ENCODE measurements at regions not wholly inside any gene's neighbourhood (a gene's known extent, or its start where the extent isn't known, plus 50 kb on each side); places are given as distances from the start of the nearest gene placed in this dataset.
"Not testable (repeated sequence)": the region's sequence is repeated elsewhere in the genome, so short reads cannot be mapped to it uniquely, and the experiment has no call there.

DNA sequence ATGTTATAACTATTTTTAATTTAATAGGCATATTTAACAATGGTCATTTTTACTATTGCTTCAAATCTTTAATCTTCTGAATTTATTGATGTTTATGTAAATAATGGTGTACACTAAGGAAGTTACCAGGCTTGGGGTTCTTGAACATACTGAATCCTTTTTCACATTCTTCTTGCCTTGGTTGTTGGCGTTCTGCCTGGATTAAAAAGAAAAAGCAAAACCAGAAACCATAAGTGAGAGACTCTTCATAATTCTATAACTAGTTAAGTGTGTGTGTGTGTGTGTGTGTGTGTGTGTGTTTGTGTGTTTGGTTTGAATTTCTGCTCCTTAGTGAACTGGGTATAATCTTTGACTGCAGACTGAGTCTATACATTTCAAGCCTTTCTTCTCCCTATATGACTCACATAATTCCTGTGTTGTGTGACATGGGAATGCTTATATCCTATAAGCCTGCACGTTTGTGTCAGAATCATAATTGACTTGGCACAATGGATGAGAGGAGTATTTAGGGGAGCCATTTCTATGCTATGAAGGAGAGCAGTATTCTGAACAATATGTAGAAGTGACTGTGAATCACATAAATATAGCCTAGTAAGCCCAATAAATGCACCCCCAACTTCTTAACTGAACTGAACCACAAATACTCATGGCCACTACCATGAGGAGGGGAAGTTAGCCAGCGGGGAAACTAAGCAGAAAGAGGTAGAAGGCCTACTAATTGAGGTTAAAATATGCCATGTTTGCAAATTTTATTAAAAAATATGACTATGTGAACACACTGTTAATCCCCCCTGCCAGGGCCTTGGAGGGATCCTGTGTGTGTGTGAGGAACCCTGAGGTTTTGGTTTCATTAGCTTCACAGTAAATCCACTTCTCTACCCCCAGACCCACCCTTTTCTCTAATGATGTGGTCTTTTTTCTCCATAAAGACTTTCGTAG is 425.5 kb downstream of the BCKDHB start:
- Histone ChIP-seq H3K4me3 (ENCODE audit: low read length in 2 of 2) (no peak overlapping the region), H3K27me3 (ENCODE audit: control insufficient read depth in 1 of 2, insufficient read depth in 2 of 2, low read length in 2 of 2) (no peaks in the 10 kb centered on the region), H3K27ac (ENCODE audit: low read length) (no peak overlapping the region), H3K36me3 (ENCODE audit: control insufficient read depth in 2 of 2, insufficient read depth in 2 of 2, low read length in 2 of 2) (no peaks in the 10 kb centered on the region), H3K9ac (ENCODE audit: low read length in 2 of 2) (no peak overlapping the region), H3K9me3 (ENCODE audit: control insufficient read depth in 2 of 2, low read length in 2 of 2) (peaks cover 0 to 4% of the 10 kb centered on the region in 2 donors), H3K4me1 (ENCODE audit: control insufficient read depth, insufficient read depth, low read length) (no peaks in the 10 kb centered on the region)

DNA sequence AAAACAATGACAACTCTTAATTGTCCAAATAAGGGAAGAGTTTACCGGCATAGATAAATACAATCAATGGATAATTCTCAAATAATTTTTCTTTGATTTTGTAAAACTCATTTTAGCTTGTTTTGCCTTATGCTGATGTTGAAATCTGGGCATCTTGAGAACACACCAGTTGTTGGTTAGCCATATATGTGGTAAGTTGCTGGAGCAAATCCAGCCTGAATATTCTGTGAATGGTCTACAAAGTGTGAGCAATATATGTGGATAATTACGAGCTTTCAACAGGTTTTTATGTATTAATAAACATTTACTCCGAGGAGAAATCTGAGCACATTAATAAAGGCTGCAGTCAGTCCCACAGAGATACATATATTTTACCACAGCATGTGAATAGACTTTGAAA is 423.6 kb downstream of the BCKDHB start:
- H3K4me1 ChIP-seq (ENCODE audit: control insufficient read depth, insufficient read depth, low read length): no peaks in the 10 kb centered on the region
- no peaks in the 10 kb centered on the region for H3K27me3 ChIP-seq (ENCODE audit: control insufficient read depth in 1 of 2, insufficient read depth in 2 of 2, low read length in 2 of 2)
- H3K36me3 ChIP-seq (ENCODE audit: control insufficient read depth in 2 of 2, insufficient read depth in 2 of 2, low read length in 2 of 2): no peaks in the 10 kb centered on the region
- no peak overlapping the region for H3K27ac ChIP-seq (ENCODE audit: low read length)
- H3K9me3 ChIP-seq (ENCODE audit: control insufficient read depth in 2 of 2, low read length in 2 of 2): no peaks in the 10 kb centered on the region
- no peak overlapping the region for H3K9ac ChIP-seq (ENCODE audit: low read length in 2 of 2)
- no peak overlapping the region for H3K4me3 ChIP-seq (ENCODE audit: low read length in 2 of 2)

DNA sequence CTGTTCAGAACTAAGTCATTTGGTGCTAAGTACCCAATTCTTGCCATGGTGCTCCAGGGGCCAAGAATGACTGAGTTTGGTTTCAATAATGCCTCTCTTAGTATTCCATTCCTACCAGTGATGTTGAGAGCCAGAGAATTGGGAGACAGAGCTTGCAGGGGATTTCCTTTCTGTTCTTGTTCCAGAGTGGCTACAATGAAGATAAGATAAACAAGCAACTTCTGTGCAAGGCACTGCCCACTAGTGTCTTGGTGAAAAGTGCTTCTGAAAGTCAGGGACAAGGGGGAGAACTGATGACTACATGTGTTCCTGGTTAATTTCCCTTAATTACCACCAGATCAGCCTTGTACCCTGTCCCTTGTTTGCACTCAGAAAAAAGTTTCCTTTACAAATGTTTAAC is 421.6 kb downstream of the BCKDHB start:
- Histone ChIP-seq H3K9ac (ENCODE audit: low read length in 2 of 2) (no peak overlapping the region), H3K9me3 (ENCODE audit: control insufficient read depth in 2 of 2, low read length in 2 of 2) (no peaks in the 10 kb centered on the region), H3K4me1 (ENCODE audit: control insufficient read depth, insufficient read depth, low read length) (peaks cover 9% of the 10 kb centered on the region), H3K27me3 (ENCODE audit: control insufficient read depth in 1 of 2, insufficient read depth in 2 of 2, low read length in 2 of 2) (no peaks in the 10 kb centered on the region), H3K4me3 (ENCODE audit: low read length in 2 of 2) (no peak overlapping the region), H3K36me3 (ENCODE audit: control insufficient read depth in 2 of 2, insufficient read depth in 2 of 2, low read length in 2 of 2) (no peaks in the 10 kb centered on the region), H3K27ac (ENCODE audit: low read length) (no peak overlapping the region)

DNA sequence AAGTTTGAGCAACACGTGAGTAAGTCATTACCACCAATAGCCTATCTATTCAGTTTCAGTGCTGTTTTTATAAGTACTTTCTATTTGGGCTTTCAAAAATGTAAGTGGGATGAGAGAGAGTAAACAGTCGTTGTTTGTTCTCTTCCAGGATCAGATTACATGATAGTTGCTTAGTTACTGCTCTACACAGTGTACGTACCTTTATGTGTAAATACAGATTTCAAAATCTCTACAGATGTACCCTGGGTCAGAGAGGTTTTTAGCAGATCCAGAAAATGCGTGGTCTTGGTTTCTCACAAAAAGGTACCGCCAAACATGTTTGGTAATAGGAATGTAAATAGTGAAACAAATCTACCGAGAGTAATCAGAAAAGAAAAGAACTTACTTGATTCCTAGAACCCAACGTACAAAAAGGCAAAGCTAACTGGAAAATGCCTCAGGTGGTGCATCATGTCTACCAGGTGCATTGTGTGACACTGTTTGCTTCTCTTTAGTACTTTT is 421.1 kb downstream of the BCKDHB start:
- Histone ChIP-seq H3K9me3 (ENCODE audit: control insufficient read depth in 2 of 2, low read length in 2 of 2) (no peaks in the 10 kb centered on the region), H3K27ac (ENCODE audit: low read length) (no peak overlapping the region), H3K4me3 (ENCODE audit: low read length in 2 of 2) (no peak overlapping the region), H3K27me3 (ENCODE audit: control insufficient read depth in 1 of 2, insufficient read depth in 2 of 2, low read length in 2 of 2) (no peaks in the 10 kb centered on the region), H3K4me1 (ENCODE audit: control insufficient read depth, insufficient read depth, low read length) (peaks cover 13% of the 10 kb centered on the region), H3K36me3 (ENCODE audit: control insufficient read depth in 2 of 2, insufficient read depth in 2 of 2, low read length in 2 of 2) (no peaks in the 10 kb centered on the region), H3K9ac (ENCODE audit: low read length in 2 of 2) (no peak overlapping the region)

DNA sequence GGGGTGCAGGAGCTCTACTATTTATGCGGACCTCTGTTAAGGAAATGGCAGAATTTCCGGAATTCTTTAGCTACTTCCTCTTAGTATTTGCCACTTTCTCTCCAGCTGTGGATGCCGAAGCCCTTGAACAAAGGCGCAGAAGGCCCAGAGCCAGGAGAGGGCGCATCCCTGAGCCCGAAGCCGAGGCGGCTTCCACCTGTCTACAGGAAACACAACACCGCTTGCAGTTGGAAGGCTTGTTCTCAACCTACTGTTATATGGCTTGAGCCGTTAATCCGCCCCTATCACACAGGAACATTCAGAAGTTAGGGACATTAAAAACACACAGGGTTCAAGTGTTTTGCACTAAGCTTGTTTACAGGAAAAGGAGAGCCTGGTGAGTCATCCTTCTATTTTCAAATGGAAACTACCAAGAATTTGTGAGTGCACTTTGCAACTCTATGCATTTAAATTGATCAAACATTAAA is 417.1 kb downstream of the BCKDHB start:
- H3K36me3 ChIP-seq (ENCODE audit: control insufficient read depth in 2 of 2, insufficient read depth in 2 of 2, low read length in 2 of 2): no peaks in the 10 kb centered on the region
- peak overlapping the region; percentile 13 for H3K27ac ChIP-seq (ENCODE audit: low read length)
- peak overlapping the region in 1 of 2 donors; percentile 30 for H3K9ac ChIP-seq (ENCODE audit: low read length in 2 of 2)
- H3K4me3 ChIP-seq (ENCODE audit: low read length in 2 of 2): peak overlapping the region; percentile 45 to 62
- H3K9me3 ChIP-seq (ENCODE audit: control insufficient read depth in 2 of 2, low read length in 2 of 2): no peaks in the 10 kb centered on the region
- no peaks in the 10 kb centered on the region for H3K27me3 ChIP-seq (ENCODE audit: control insufficient read depth in 1 of 2, insufficient read depth in 2 of 2, low read length in 2 of 2)
- H3K4me1 ChIP-seq (ENCODE audit: control insufficient read depth, insufficient read depth, low read length): peaks cover 20% of the 10 kb centered on the region

DNA sequence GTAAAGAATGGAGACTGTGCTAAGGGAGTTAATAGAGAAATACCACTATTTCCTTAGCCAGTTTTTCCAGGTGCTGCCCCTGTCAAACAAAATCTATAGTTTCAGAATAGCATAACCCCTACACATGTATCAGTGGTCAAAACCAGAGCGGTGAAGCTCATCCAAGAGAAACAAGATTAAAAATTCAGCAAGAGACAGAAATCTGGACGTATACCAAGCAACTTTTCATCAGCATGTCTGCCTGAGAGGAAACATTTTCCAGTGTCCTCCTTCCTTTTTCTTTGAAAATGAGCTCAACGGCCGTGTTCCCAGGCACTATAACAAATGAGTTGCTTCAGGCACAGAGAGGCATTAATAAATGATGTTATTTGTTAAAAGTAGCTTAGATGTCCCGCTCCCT is 416.5 kb downstream of the BCKDHB start:
- Histone ChIP-seq H3K27me3 (ENCODE audit: control insufficient read depth in 1 of 2, insufficient read depth in 2 of 2, low read length in 2 of 2) (no peaks in the 10 kb centered on the region), H3K4me1 (ENCODE audit: control insufficient read depth, insufficient read depth, low read length) (peaks cover 20% of the 10 kb centered on the region), H3K36me3 (ENCODE audit: control insufficient read depth in 2 of 2, insufficient read depth in 2 of 2, low read length in 2 of 2) (no peaks in the 10 kb centered on the region), H3K9ac (ENCODE audit: low read length in 2 of 2) (peak overlapping the region in 1 of 2 donors; percentile 30), H3K4me3 (ENCODE audit: low read length in 2 of 2) (peak overlapping the region; percentile 45 to 62), H3K27ac (ENCODE audit: low read length) (no peak overlapping the region), H3K9me3 (ENCODE audit: control insufficient read depth in 2 of 2, low read length in 2 of 2) (no peaks in the 10 kb centered on the region)

DNA sequence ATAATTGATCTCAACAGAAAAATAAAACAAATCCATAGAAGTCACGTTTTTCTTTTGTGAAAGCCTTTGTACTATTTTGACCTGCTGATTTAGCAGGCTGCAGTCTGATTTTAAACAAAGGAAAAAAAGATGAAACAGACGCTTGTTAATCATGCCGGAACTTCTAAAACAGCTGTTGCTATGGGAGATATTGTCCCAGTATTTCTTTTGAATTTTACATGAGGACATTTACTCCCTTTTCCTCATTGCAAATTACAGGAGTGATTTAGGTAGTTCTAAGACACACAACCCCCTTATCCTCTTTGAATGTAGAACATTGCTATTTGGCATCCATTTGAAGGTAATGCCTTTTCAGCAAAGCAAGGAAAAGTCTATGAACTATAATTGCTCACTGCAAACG is 416.1 kb downstream of the BCKDHB start:
- Histone ChIP-seq H3K36me3 (ENCODE audit: control insufficient read depth in 2 of 2, insufficient read depth in 2 of 2, low read length in 2 of 2) (no peaks in the 10 kb centered on the region), H3K27ac (ENCODE audit: low read length) (no peak overlapping the region), H3K4me3 (ENCODE audit: low read length in 2 of 2) (peak overlapping the region in 1 of 2 donors; percentile 62), H3K9me3 (ENCODE audit: control insufficient read depth in 2 of 2, low read length in 2 of 2) (no peaks in the 10 kb centered on the region), H3K4me1 (ENCODE audit: control insufficient read depth, insufficient read depth, low read length) (peaks cover 20% of the 10 kb centered on the region), H3K27me3 (ENCODE audit: control insufficient read depth in 1 of 2, insufficient read depth in 2 of 2, low read length in 2 of 2) (no peaks in the 10 kb centered on the region), H3K9ac (ENCODE audit: low read length in 2 of 2) (no peak overlapping the region)

DNA sequence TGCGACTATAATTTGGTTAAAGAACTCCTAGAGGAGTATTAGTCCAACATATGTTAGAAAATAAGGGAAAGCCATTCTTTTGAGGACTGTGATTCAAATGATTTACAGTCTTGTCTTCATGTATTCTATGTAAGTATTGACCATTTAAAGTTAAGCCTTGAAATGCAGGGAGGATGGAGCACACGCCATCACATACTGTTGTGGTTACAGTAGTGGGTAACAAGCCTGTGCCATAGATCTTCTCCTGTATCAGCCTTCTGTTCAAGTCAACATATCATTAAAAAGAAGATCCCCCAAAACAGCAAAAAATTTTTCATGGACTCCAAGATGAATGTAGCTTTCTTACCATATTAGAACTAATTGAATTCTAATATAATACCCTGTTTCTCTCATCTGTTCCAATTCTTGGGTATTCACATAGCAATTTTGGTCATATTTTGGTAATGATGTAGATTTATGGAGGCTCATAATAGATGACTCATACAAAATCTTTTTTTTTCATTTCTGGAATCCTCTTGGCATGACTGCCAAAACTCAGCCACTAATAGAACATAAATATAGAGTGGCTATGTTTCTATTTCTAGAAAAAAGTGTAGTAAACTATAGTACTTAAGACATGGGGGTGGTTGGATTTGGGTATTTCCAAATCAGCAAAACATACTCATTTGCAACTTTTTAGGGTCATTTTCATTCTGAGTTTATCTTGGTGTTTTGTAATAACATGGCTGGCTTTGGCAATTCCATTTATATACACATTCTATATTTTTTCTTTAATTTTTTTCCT is 413.5 kb downstream of the BCKDHB start:
- peaks cover 20% of the 10 kb centered on the region for H3K4me1 ChIP-seq (ENCODE audit: control insufficient read depth, insufficient read depth, low read length)
- no peaks in the 10 kb centered on the region for H3K36me3 ChIP-seq (ENCODE audit: control insufficient read depth in 2 of 2, insufficient read depth in 2 of 2, low read length in 2 of 2)
- H3K9ac ChIP-seq (ENCODE audit: low read length in 2 of 2): no peak overlapping the region
- no peak overlapping the region for H3K27ac ChIP-seq (ENCODE audit: low read length)
- H3K4me3 ChIP-seq (ENCODE audit: low read length in 2 of 2): no peak overlapping the region
- no peaks in the 10 kb centered on the region for H3K27me3 ChIP-seq (ENCODE audit: control insufficient read depth in 1 of 2, insufficient read depth in 2 of 2, low read length in 2 of 2)
- no peaks in the 10 kb centered on the region for H3K9me3 ChIP-seq (ENCODE audit: control insufficient read depth in 2 of 2, low read length in 2 of 2)

DNA sequence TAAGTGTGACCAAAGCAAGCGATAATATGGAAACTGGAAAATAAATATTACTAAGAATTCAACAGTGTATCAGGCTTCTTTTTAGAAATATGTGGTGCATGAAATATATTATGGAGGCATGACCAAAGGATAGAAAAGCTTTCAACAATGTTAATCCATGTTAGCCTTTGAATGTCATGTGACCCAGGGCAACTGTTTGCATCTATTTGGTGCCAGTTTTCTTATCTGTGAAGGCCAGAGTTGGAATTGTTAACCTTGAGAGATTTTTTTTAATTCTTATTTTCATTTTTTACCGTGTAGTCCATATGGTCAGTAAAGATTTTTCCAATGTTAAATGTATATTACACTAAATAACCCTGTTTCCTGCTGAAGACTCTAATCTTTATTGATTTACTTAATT is 411.1 kb downstream of the BCKDHB start:
- H3K27ac ChIP-seq (ENCODE audit: low read length): no peak overlapping the region
- no peak overlapping the region for H3K9ac ChIP-seq (ENCODE audit: low read length in 2 of 2)
- H3K4me3 ChIP-seq (ENCODE audit: low read length in 2 of 2): no peak overlapping the region
- peaks cover 6% of the 10 kb centered on the region for H3K4me1 ChIP-seq (ENCODE audit: control insufficient read depth, insufficient read depth, low read length)
- no peaks in the 10 kb centered on the region for H3K9me3 ChIP-seq (ENCODE audit: control insufficient read depth in 2 of 2, low read length in 2 of 2)
- H3K27me3 ChIP-seq (ENCODE audit: control insufficient read depth in 1 of 2, insufficient read depth in 2 of 2, low read length in 2 of 2): no peaks in the 10 kb centered on the region
- H3K36me3 ChIP-seq (ENCODE audit: control insufficient read depth in 2 of 2, insufficient read depth in 2 of 2, low read length in 2 of 2): no peaks in the 10 kb centered on the region

DNA sequence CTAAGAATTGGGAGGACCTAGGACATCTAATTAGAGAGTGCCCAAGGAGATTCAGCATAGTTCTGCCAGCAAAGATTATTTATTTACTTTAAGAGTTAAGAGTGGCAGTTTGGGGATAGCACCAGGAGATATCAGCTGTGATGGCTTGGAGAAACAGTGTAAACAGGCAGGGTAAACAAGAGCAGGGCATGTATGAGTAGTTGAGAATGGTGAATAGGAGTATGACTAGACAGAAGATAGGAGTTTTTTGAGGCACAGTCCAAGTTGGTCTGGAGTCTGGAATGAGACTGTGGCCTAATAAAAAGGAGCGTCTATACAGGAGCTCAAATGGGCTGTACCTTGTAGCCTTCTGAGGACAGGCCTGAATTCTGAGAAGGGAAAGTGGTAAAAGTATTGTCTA is 404.1 kb downstream of the BCKDHB start:
- not testable (repeated sequence) for H3K4me3 ChIP-seq (ENCODE audit: low read length in 2 of 2); H3K27me3 ChIP-seq (ENCODE audit: control insufficient read depth in 1 of 2, insufficient read depth in 2 of 2, low read length in 2 of 2); H3K36me3 ChIP-seq (ENCODE audit: control insufficient read depth in 2 of 2, insufficient read depth in 2 of 2, low read length in 2 of 2); H3K27ac ChIP-seq (ENCODE audit: low read length); H3K4me1 ChIP-seq (ENCODE audit: control insufficient read depth, insufficient read depth, low read length); H3K9ac ChIP-seq (ENCODE audit: low read length in 2 of 2); H3K9me3 ChIP-seq (ENCODE audit: control insufficient read depth in 2 of 2, low read length in 2 of 2)
